ENCODE measurements at regions not wholly inside any gene's neighbourhood (a gene's known extent, or its start where the extent isn't known, plus 50 kb on each side); places are given as distances from the start of the nearest gene placed in this dataset.

DNA sequence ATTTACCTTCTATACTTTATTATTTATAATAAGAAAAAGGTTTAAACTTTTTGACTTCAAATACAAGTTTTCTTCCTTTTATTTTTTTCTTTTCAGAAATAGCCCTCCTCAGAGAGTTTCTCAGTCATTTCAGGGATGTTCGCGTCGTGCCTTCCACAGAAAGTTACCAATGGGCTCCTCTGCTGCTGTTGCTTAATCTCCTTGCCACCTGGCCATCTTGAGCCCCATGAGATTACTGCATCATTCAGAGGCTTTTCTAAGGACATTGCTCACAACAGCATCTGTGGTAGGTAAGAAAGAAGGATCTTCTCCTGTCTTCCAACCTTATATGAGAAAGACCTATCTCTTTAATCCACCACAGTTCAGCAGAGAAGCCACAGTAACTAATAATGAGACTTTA lies 1361.9 kb upstream of the ADGRL3 start:
- TF ChIP-seq EP300 (IDR thresholded peaks at IDR 0.05) (no peak), POLR2AphosphoS5 (IDR thresholded peaks at IDR 0.05) (no peak), POLR2A (IDR thresholded peaks at IDR 0.05) (no peak), CTCF (IDR thresholded peaks at IDR 0.05) (no peak)
